ENCODE measurements at regions not wholly inside any gene's neighbourhood (a gene's known extent, or its start where the extent isn't known, plus 50 kb on each side); places are given as distances from the start of the nearest gene placed in this dataset.

- no peak for DNase-seq
- H3K4me1 ChIP-seq (ENCODE audit: control insufficient read depth in 2 of 2, insufficient read depth in 2 of 2, low read length in 2 of 2): no peaks in the 10 kb centered on the region
- H3K27ac Mint-ChIP-seq: no peak overlapping the region
- H3K36me3 Mint-ChIP-seq: peaks cover 0 to 1% (median 0%) of the 10 kb centered on the region in 5 donors
- peaks cover 0 to 7% (median 3%) of the 10 kb centered on the region in 7 donors for H3K4me1 Mint-ChIP-seq
- CTCF ChIA-PET: no interaction called here
- POLR2A ChIA-PET: no interaction called here
- H3K4me3 ChIP-seq (ENCODE audit: low read length): no peak overlapping the region
- no peaks in the 10 kb centered on the region for H3K27me3 ChIP-seq (ENCODE audit: control insufficient read depth in 2 of 2, insufficient read depth in 2 of 2, low read length in 2 of 2)
- peaks cover 0 to 5% (median 0%) of the 10 kb centered on the region in 11 donors for H3K9me3 Mint-ChIP-seq
- peaks cover 0 to 4% (median 0%) of the 10 kb centered on the region in 5 donors for H3K27me3 Mint-ChIP-seq
- H3K36me3 ChIP-seq (ENCODE audit: control insufficient read depth in 2 of 3, insufficient read depth in 3 of 3, low read length in 3 of 3): no peaks in the 10 kb centered on the region
- no peak overlapping the region for H3K27ac ChIP-seq (ENCODE audit: low read depth, low read length)
- ATAC-seq: no peak
- H3K9me3 ChIP-seq (ENCODE audit: control insufficient read depth in 2 of 3, low read length in 3 of 3): no peaks in the 10 kb centered on the region
- intact Hi-C loops (cut with micrococcal nuclease): no loop called here
- H3K4me3 Mint-ChIP-seq: no peak overlapping the region
Observed at GRCh38 chr10:78895469-78895868, 173.3 kb upstream of the ZMIZ1 start.

GRCh38 chr10:78896159-78896928, 172.4 kb upstream of the ZMIZ1 start:
- Histone ChIP-seq H3K4me3 (ENCODE audit: low read length) (no peak overlapping the region), H3K27ac (ENCODE audit: low read depth, low read length) (no peak overlapping the region), H3K9me3 (ENCODE audit: control insufficient read depth in 2 of 3, low read length in 3 of 3) (no peaks in the 10 kb centered on the region), H3K27me3 (ENCODE audit: control insufficient read depth in 2 of 2, insufficient read depth in 2 of 2, low read length in 2 of 2) (no peaks in the 10 kb centered on the region), H3K4me1 (ENCODE audit: control insufficient read depth in 2 of 2, insufficient read depth in 2 of 2, low read length in 2 of 2) (no peaks in the 10 kb centered on the region), H3K36me3 (ENCODE audit: control insufficient read depth in 2 of 3, insufficient read depth in 3 of 3, low read length in 3 of 3) (no peaks in the 10 kb centered on the region)
- DNase-seq (no peak), ATAC-seq (no peak)
- Mint-ChIP-seq H3K9me3 (peaks cover 0 to 2% (median 0%) of the 10 kb centered on the region in 11 donors), H3K27ac (no peak overlapping the region), H3K36me3 (no peaks in the 10 kb centered on the region), H3K4me1 (peaks cover 0 to 7% (median 3%) of the 10 kb centered on the region in 7 donors), H3K27me3 (peaks cover 0 to 4% (median 0%) of the 10 kb centered on the region in 5 donors), H3K4me3 (no peak overlapping the region)
- intact Hi-C loops (cut with micrococcal nuclease): no loop called here
- ChIA-PET CTCF (interaction anchor here (0.7 kb wide), 1 partner anchor 1798 kb away, joined by 3 read pairs; no protein-coding TSS in a partner anchor), POLR2A (no interaction called here)

- ChIA-PET CTCF (no interaction called here), POLR2A (no interaction called here)
- H3K4me1 ChIP-seq (ENCODE audit: control insufficient read depth in 2 of 2, insufficient read depth in 2 of 2, low read length in 2 of 2): no peaks in the 10 kb centered on the region
- ATAC-seq: no peak
- no peak overlapping the region for H3K27ac ChIP-seq (ENCODE audit: low read depth, low read length)
- no peaks in the 10 kb centered on the region for H3K4me1 Mint-ChIP-seq
- peaks cover 0 to 4% (median 0%) of the 10 kb centered on the region in 5 donors for H3K27me3 Mint-ChIP-seq
- H3K9me3 Mint-ChIP-seq: peaks cover 0 to 2% (median 0%) of the 10 kb centered on the region in 11 donors
- no peak overlapping the region for H3K27ac Mint-ChIP-seq
- H3K9me3 ChIP-seq (ENCODE audit: control insufficient read depth in 2 of 3, low read length in 3 of 3): no peaks in the 10 kb centered on the region
- no peaks in the 10 kb centered on the region for H3K27me3 ChIP-seq (ENCODE audit: control insufficient read depth in 2 of 2, insufficient read depth in 2 of 2, low read length in 2 of 2)
- no peaks in the 10 kb centered on the region for H3K36me3 ChIP-seq (ENCODE audit: control insufficient read depth in 2 of 3, insufficient read depth in 3 of 3, low read length in 3 of 3)
- no peak overlapping the region for H3K4me3 ChIP-seq (ENCODE audit: low read length)
- intact Hi-C loops (cut with micrococcal nuclease): no loop called here
- H3K4me3 Mint-ChIP-seq: no peak overlapping the region
- DNase-seq: no peak
- no peaks in the 10 kb centered on the region for H3K36me3 Mint-ChIP-seq
Observed at GRCh38 chr10:78898341-78899097, 170.2 kb upstream of the ZMIZ1 start.

- H3K9me3 Mint-ChIP-seq: peaks cover 0 to 2% (median 0%) of the 10 kb centered on the region in 11 donors
- CTCF ChIA-PET: no interaction called here
Observed at GRCh38 chr10:78899098-78899754, 169.5 kb upstream of the ZMIZ1 start.

GRCh38 chr10:78899996-78900714, 168.6 kb upstream of the ZMIZ1 start:
- H3K9me3 ChIP-seq (ENCODE audit: control insufficient read depth in 2 of 3, low read length in 3 of 3): no peaks in the 10 kb centered on the region
- no peak overlapping the region for H3K27ac ChIP-seq (ENCODE audit: low read depth, low read length)
- H3K4me3 ChIP-seq (ENCODE audit: low read length): no peak overlapping the region
- ATAC-seq: no peak
- H3K4me3 Mint-ChIP-seq: no peak overlapping the region
- ChIA-PET CTCF (no interaction called here), POLR2A (no interaction called here)
- no peaks in the 10 kb centered on the region for H3K4me1 Mint-ChIP-seq
- H3K27me3 ChIP-seq (ENCODE audit: control insufficient read depth in 2 of 2, insufficient read depth in 2 of 2, low read length in 2 of 2): no peaks in the 10 kb centered on the region
- intact Hi-C loops (cut with micrococcal nuclease): no loop called here
- peaks cover 0 to 2% (median 0%) of the 10 kb centered on the region in 11 donors for H3K9me3 Mint-ChIP-seq
- no peaks in the 10 kb centered on the region for H3K27me3 Mint-ChIP-seq
- DNase-seq: no peak
- H3K27ac Mint-ChIP-seq: no peak overlapping the region
- no peaks in the 10 kb centered on the region for H3K4me1 ChIP-seq (ENCODE audit: control insufficient read depth in 2 of 2, insufficient read depth in 2 of 2, low read length in 2 of 2)
- no peaks in the 10 kb centered on the region for H3K36me3 Mint-ChIP-seq
- H3K36me3 ChIP-seq (ENCODE audit: control insufficient read depth in 2 of 3, insufficient read depth in 3 of 3, low read length in 3 of 3): no peaks in the 10 kb centered on the region

More at GRCh38 chr10:78899098-78899754, 169.5 kb upstream of the ZMIZ1 start:
- Mint-ChIP-seq H3K4me3 (no peak overlapping the region), H3K36me3 (no peaks in the 10 kb centered on the region), H3K27ac (no peak overlapping the region), H3K27me3 (peaks cover 0 to 4% (median 0%) of the 10 kb centered on the region in 5 donors), H3K4me1 (no peaks in the 10 kb centered on the region)
- DNase-seq (no peak), ATAC-seq (no peak)
- H3K4me1 ChIP-seq (ENCODE audit: control insufficient read depth in 2 of 2, insufficient read depth in 2 of 2, low read length in 2 of 2): no peaks in the 10 kb centered on the region
- intact Hi-C loops (cut with micrococcal nuclease): no loop called here
- POLR2A ChIA-PET: no interaction called here
- H3K4me3 ChIP-seq (ENCODE audit: low read length): no peak overlapping the region
- H3K27me3 ChIP-seq (ENCODE audit: control insufficient read depth in 2 of 2, insufficient read depth in 2 of 2, low read length in 2 of 2): no peaks in the 10 kb centered on the region
- no peaks in the 10 kb centered on the region for H3K9me3 ChIP-seq (ENCODE audit: control insufficient read depth in 2 of 3, low read length in 3 of 3)
- H3K27ac ChIP-seq (ENCODE audit: low read depth, low read length): no peak overlapping the region
- no peaks in the 10 kb centered on the region for H3K36me3 ChIP-seq (ENCODE audit: control insufficient read depth in 2 of 3, insufficient read depth in 3 of 3, low read length in 3 of 3)

- Histone ChIP-seq H3K4me1 (ENCODE audit: control insufficient read depth in 2 of 2, insufficient read depth in 2 of 2, low read length in 2 of 2) (no peaks in the 10 kb centered on the region), H3K9me3 (ENCODE audit: control insufficient read depth in 2 of 3, low read length in 3 of 3) (no peaks in the 10 kb centered on the region), H3K4me3 (ENCODE audit: low read length) (no peak overlapping the region), H3K36me3 (ENCODE audit: control insufficient read depth in 2 of 3, insufficient read depth in 3 of 3, low read length in 3 of 3) (no peaks in the 10 kb centered on the region), H3K27me3 (ENCODE audit: control insufficient read depth in 2 of 2, insufficient read depth in 2 of 2, low read length in 2 of 2) (no peaks in the 10 kb centered on the region), H3K27ac (ENCODE audit: low read depth, low read length) (no peak overlapping the region)
- Mint-ChIP-seq H3K4me3 (no peak overlapping the region), H3K27ac (no peak overlapping the region), H3K36me3 (no peaks in the 10 kb centered on the region), H3K4me1 (no peaks in the 10 kb centered on the region), H3K27me3 (no peaks in the 10 kb centered on the region), H3K9me3 (peaks cover 0 to 2% (median 0%) of the 10 kb centered on the region in 11 donors)
- CTCF ChIA-PET: no interaction called here
- POLR2A ChIA-PET: no interaction called here
- ATAC-seq (no peak), DNase-seq (no peak)
- intact Hi-C loops (cut with micrococcal nuclease): no loop called here
Observed at GRCh38 chr10:78900715-78901430, 167.9 kb upstream of the ZMIZ1 start.

Data from naive thymus-derived CD4-positive, alpha-beta T cell (primary cell).